Mammary epithelial cell (primary cell): ENCODE measurements at regions not wholly inside any gene's neighbourhood (a gene's known extent, or its start where the extent isn't known, plus 50 kb on each side); places are given as distances from the start of the nearest gene placed in this dataset.

Source experiments
- CTCF ChIP-seq, 2 donors: IDR thresholded peaks in 1 of 2; conservative IDR thresholded peaks in 1 of 2; 2 replicates each; pipeline ENCODE4 v1.5.1; 2011 to 2012; ENCODE audit warnings: inconsistent platforms in 2 of 2, low read length in 2 of 2, mild to moderate bottlenecking in 2 of 2, control low read depth in 1 of 2, low read depth in 1 of 2; ENCODE audit not compliant: insufficient read depth in 1 of 2; ENCODE audit errors: extremely low read depth in 1 of 2
- EZH2 ChIP-seq: IDR thresholded peaks from 2 replicates; pipeline ENCODE4 v1.6.1; 2012; ENCODE audit warnings: low read length, inconsistent platforms, borderline replicate concordance

- no peak for TF ChIP-seq CTCF (conservative IDR thresholded peaks at IDR 0.05 in 1 of 2, IDR thresholded peaks at IDR 0.05 in 1 of 2; ENCODE audit: extremely low read depth in 1 of 2, insufficient read depth in 1 of 2, low read depth in 1 of 2, low read length in 2 of 2)
- TF ChIP-seq EZH2: no peak
Observed at GRCh38 chr6:23705697-23706096, 420.3 kb upstream of the NRSN1 start.
